ENCODE measurements at regions not wholly inside any gene's neighbourhood (a gene's known extent, or its start where the extent isn't known, plus 50 kb on each side); places are given as distances from the start of the nearest gene placed in this dataset.
"Not testable (repeated sequence)": the region's sequence is repeated elsewhere in the genome, so short reads cannot be mapped to it uniquely, and the experiment has no call there.

DNA sequence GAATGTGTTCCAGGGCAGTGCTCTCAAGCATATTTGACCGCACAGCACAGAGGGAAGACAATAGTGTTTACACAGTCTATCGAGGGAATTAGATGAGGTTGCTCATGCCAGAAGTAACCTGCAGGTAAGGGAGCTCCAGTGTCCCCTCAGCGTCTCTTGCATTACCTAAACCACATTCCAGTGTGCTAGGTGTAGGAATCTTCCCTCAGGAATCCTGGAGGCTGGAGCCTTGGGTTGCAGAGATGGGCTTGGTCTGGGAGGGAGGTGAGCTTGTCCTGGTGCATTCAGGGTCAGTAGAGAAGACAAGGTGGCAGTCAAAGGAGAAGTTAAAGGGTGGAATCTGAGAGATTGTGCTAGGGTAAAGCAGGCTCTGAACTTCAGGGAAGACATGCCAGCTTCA, 56.3 kb downstream of the SOX14 start:
- no peak for DNase-seq

DNA sequence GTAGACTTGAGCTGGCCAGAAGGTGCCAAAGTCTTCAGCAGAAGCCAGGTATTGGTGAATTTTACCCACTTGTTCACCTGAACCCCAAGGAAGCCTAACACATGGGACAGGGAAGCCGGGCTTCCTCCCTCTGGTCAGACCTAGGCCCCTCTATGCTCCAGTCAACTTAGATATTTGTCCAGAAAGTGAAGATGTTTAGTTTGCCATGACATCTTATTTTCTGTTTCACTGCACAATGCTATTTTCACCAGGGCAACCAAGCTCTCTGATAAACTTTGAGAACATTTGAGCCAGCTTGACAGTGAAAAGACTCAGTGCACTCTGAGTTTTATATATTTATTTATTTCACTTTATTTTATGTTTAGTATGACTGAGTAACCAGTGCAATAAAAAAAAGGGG, 71.0 kb downstream of the SOX14 start:
- no peak for DNase-seq

DNA sequence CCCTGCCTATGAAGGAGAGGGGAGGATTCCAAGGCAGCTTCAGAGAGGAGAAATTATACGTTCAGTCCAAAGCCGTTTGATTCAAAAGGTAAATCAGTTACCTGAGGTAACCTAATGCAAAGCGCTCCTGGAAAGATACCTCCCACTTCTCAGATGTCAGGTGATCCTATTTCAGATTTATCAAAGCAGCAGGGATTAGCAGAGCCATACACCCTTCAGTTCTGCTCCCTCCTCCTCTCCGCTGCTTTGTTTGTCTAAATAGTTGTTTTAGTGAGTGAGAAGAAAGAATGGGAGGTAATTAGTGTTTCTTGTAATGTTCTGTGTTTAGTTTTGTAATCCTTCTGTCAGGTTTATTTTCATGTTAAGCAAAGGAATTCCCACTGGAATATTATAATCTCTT, 81.1 kb downstream of the SOX14 start:
- no peak for DNase-seq

GRCh38 chr3:137845666-137846065, 81.6 kb downstream of the SOX14 start:
- DNase-seq = no peak

DNA sequence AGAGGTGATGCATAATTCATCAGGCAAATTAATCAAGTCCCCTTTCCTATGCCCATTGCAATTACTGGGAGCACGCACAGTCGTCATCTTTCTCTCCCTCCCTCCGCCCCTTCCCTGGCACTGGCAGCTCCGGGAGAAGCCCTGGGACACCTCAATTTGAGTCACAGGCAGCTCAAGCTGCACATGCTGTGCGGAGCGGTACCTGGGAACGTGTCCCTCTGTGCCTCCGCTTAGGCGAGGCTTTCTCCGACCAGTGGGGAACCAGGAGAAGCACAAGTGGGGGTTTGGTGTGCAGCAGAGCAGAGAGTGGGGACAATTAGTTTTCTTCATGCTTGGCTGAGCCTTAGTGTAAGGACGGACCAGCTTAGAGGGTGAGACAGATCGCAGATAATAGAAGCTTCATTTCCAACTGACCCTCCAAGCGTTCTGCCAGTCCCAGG, 88.3 kb downstream of the SOX14 start:
- DNase-seq = no peak

GRCh38 chr3:137854533-137855261, 90.6 kb downstream of the SOX14 start:
- no peak for DNase-seq

DNA sequence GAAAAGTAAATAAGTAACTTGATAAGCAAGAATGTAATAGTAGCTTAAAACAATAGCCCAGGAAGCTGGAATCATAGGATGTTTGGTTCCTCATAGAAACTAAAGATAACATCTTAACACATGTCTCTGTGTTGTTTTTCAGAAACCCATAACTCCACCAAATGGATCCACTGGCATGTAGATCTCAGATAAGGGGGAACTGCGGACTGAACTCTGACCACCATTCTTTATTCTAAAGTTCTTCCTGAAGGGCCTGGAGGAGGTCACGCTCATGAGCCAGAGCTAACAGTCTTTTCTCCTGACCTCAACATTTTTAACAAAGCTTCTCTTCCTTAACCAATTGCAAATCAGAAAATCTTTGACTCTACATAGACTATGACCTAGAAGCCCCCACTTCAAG, 101.9 kb downstream of the SOX14 start:
- DNase-seq = no peak

DNA sequence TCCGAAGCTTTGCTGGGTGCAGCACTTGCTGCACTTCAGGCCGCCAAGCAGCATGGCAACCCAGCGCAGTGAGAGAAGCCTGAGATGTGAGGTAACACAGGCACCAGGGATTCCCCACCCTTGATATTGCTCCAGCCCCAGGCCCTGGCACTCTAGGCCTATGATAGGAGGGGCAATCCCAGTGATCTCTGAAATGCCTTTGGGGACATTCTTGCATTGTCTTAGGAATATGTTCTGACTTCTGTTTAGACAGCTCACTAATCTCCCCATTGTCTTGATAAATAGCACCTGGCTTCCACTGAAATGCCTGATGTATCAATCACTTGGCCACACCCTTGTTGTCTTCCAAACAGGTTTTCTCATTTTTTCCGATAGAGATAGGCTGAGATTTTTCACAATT, 102.8 kb downstream of the SOX14 start:
- DNase-seq = no peak

- no peak for DNase-seq
Observed at GRCh38 chr3:137867611-137868010, 103.5 kb downstream of the SOX14 start.

DNA sequence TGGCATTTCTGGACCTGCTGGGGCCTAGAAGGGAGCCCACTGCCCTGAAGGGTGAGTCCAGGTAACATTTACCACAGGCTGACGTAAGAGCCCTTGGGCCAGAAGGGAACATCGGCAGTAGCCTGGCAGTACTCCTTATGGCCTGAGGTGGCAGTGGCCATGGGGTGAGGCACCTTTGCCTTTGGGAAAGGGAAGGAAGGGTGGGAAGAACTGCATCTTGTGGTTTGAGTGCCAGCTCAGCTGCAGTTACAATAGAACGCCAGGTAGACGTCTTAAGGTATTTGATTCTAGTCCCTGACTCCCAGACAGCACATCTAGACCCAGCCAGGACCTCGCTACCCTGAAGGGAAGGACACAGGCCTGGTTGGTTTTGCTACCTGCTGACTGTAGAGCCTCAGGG, 104.9 kb downstream of the SOX14 start:
- DNase-seq = no peak

DNA sequence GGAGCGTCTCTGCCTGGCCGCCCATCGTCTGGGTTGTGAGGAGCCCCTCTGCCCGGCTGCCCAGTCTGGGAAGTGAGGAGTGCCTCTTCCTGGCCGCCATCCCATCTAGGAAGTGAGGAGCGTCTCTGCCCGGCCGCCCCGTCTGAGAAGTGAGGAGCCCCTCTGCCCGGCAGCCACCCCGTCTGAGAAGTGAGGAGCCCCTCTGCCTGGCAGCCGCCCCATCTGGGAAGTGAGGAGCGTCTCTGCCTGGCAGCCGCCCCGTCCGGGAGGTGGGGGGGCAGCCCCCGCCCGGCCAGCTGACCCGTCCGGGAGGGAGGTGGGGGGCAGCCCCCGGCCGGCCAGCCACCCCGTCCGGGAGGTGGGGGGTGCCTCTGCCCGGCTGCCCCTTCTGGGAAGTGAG, 108.5 kb downstream of the SOX14 start:
- not testable (repeated sequence) for DNase-seq

DNA sequence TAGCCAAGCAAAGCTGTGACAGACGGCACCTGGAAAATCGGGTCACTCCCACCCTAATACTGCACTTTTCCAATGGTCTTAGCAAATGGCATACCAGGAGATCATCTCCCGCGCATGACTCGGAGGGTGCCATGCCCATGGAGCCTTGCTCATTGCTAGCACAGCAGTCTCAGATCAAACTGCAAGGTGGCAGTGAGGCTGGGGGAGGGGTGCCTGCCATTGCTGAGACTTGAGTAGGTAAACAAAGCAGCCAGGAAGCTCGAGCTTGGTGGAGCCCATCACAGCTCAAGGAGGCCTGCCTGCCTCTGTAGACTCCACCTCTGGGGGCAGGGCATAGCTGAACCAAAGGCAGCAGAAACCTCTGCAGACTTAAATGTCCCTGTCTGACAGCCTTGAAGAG, 113.1 kb upstream of the CLDN18 start:
- DNase-seq = not testable (repeated sequence)

DNA sequence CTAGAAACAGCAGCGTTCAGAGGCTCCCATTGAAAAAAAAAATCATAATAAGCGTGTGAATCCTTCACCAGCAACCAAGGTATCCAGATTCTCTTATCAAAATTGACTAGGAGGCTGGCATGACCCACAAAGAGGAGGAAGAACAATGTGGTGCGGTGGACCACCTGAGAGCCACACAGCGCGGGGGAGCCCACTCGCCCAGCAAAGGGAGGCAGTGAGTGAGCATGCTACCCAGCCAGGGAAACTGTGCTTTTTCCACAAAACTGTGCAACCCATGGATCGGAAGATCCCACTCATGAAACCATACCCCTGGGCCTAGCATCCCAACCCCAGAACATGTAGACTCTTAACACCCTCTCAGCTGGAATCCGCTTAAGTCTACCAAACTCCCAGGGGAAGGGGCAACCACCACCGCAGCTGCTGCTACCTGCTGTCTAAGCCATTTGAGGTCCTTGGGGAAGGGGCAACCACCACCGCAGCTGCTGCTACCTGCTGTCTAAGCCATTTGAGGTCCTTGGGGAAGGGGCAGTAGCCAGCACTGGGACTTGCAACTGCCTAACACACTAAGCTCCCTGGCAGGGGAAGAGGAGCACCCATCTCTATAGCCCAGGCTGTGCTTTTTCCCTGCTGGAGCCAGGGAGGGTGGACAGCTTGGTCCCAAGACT, 102.8 kb upstream of the CLDN18 start:
- DNase-seq = no peak

- DNase-seq = no peak
Observed at GRCh38 chr3:137924628-137925027, 85.3 kb upstream of the CLDN18 start.

GRCh38 chr3:137925080-137925479, 84.9 kb upstream of the CLDN18 start:
- DNase-seq = no peak

DNA sequence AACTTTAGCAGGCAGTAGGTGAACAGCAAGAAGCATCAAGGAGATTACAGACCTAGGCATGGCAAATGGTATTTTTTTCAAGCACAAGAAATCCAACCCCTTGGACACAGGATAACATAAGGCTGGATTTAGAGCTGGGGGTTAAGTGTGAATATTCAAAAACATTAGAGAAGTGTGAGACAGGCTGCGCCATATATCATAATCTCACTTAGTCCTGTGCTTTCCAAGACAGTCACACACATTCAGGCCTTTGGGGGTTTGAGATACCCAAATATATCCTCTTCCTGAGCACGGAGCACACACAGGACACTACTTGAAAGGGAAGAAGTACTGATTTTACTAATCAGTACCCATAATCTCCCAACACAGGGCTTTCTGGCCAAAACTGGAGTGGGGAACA, 83.0 kb upstream of the CLDN18 start:
- DNase-seq = no peak

DNA sequence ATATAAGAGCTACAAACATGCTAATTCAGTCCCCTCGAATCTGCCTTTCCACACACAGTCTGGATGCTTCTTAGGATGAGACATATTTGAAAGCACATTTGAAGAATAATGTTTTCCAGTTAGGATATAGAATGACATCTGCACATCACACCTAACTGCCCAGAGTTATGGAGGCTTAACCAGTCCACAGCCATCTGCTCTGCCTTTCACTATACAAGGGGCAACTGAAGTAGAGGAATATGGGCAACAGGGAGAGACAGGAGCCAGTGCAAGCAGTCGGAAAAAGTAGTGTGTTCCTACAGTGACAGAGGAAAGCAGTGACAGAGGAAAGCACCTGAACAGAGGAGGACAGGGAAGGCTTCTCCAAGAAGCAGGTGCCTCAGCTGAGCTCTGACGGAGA, 79.0 kb upstream of the CLDN18 start:
- DNase-seq = no peak

GRCh38 chr3:137938876-137939275, 71.1 kb upstream of the CLDN18 start:
- no peak for DNase-seq

DNA sequence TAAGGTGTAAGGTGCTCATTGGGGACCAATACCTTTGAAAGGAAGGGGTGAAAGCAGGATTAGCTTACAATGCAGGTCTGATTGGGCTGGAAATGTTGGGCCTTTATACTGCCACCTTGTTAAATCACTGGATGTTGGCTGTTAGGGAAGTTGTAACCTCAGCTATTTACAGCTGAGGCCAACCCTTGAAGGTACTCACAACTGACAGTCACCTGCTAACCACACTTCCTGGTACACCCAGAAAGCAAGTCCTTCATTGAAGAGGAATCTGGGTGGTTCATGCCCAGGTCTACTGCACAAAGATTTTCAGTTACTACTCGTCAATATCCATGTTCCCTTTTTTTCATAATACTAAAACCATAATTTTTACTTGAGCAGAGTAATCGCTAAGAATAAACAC, 65.4 kb upstream of the CLDN18 start:
- DNase-seq = no peak

- DNase-seq = peak; percentile 44
Observed at GRCh38 chr3:137946356-137946973, 63.5 kb upstream of the CLDN18 start.

DNA sequence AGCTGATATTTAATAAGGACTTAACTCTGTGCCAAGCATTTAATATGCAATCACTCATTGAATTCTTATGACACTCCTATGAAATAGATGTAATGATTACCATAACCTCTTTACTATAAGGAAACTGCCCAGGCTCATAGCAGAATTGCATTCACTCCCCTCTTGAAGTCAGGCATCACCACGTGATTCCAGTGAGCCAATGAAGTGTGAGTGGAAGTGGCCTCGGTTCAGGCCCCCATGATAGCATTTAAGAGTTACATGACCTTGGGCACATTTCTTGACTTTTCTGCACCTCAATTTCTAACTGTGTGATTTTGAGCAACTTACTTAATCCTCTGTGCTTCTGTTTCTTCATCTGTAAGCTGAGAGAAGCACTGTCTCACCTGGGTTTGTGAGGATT, 62.8 kb upstream of the CLDN18 start:
- DNase-seq = no peak

DNA sequence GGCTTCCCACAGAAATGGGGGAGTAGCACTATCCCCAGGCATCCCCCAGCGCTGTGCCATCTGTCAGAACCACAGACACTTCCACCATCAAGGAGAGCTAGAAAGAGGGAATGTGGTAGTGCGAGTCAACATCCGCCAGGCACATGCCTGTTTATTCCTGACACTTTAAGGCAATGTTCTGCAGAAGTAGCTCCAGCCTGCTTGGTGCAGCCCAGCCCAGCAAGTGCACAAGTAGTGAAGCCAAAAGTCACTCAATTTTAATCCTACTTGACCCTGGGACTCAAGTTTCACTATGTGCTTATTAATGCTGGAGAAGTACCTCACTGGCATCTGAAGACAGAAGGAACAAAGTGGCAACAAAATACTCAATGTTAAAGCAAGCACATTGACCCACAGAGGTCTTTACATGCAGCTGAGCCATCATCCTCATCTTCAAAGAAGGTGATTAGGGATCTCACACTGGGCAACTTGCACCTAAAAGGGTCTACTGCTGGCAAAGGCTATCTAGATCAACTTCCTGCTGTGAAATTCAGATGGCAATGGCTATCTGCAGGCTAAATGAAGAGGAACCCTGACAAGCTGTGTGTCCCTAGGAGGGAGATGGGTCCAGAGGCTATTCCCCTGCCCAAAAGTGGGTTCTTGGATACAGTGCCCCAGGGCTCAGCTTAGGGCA, 61.4 kb upstream of the CLDN18 start:
- no peak for DNase-seq

GRCh38 chr3:137958636-137959035, 51.3 kb upstream of the CLDN18 start:
- DNase-seq = no peak
